Mesenchymal stem cell (in vitro differentiated cells and primary cell): ENCODE measurements at regions not wholly inside any gene's neighbourhood (a gene's known extent, or its start where the extent isn't known, plus 50 kb on each side); places are given as distances from the start of the nearest gene placed in this dataset.

Experiments
- DNase-seq: peaks from one replicate; pipeline ENCODE4 v3.0.0-alpha.2; 2013
- H2AFZ ChIP-seq: one replicate; pipeline ENCODE4 v1.6.1; 2013; ENCODE audit warnings: low read depth, mild to moderate bottlenecking, control low read depth, inconsistent platforms, low read length, moderate library complexity
- H2AK5ac ChIP-seq: 2 replicates; pipeline ENCODE4 v1.6.1; 2013; ENCODE audit warnings: low read length, moderate library complexity, mild to moderate bottlenecking, inconsistent platforms; ENCODE audit not compliant: severe bottlenecking
- H2BK120ac ChIP-seq: one replicate; pipeline ENCODE4 v1.6.1; 2013; ENCODE audit warnings: low read depth, mild to moderate bottlenecking, inconsistent platforms, low read length, moderate library complexity
- H2BK12ac ChIP-seq, 2 experiments: one replicate each; pipeline ENCODE4 v1.6.1; 2013; ENCODE audit warnings: inconsistent platforms in 2 of 2, low read length in 2 of 2, mild to moderate bottlenecking in 2 of 2, moderate library complexity in 2 of 2, control low read depth in 1 of 2
- H2BK15ac ChIP-seq: one replicate; pipeline ENCODE4 v1.6.1; 2013; ENCODE audit warnings: mild to moderate bottlenecking, low read depth, inconsistent platforms; ENCODE audit not compliant: poor library complexity, severe bottlenecking
- H2BK5ac ChIP-seq: 2 replicates; pipeline ENCODE4 v1.6.1; 2013; ENCODE audit warnings: low read depth, mild to moderate bottlenecking, low read length, control low read depth, inconsistent platforms; ENCODE audit not compliant: poor library complexity, severe bottlenecking
- H3K14ac ChIP-seq, 2 experiments: one replicate each; pipeline ENCODE4 v1.6.1; 2013; ENCODE audit warnings: inconsistent platforms in 2 of 2, low read length in 2 of 2, control low read depth in 1 of 2, mild to moderate bottlenecking in 1 of 2, moderate library complexity in 1 of 2
- H3K18ac ChIP-seq, 2 experiments: one replicate each; pipeline ENCODE4 v1.6.1; 2013; ENCODE audit warnings: inconsistent platforms in 2 of 2, low read length in 2 of 2, control low read depth in 1 of 2, low read depth in 1 of 2, mild to moderate bottlenecking in 1 of 2
- H3K23ac ChIP-seq, 2 experiments: one replicate each; pipeline ENCODE4 v1.6.1; 2013; ENCODE audit warnings: inconsistent platforms in 2 of 2, low read length in 2 of 2, mild to moderate bottlenecking in 2 of 2, moderate library complexity in 2 of 2, control low read depth in 1 of 2
- H3K27ac ChIP-seq: 2 replicates; pipeline ENCODE4 v1.5.1; 2013; ENCODE audit warnings: mild to moderate bottlenecking, moderate library complexity, low read length, control low read depth, inconsistent platforms; ENCODE audit not compliant: poor library complexity, severe bottlenecking
- H3K27me3 ChIP-seq, 2 experiments: 2 replicates each; pipeline versions ENCODE4 v1.6.1 to v1.7.0; 2013; ENCODE audit warnings: low read length in 2 of 2, mild to moderate bottlenecking in 2 of 2, moderate library complexity in 2 of 2, control low read depth in 1 of 2, inconsistent platforms in 1 of 2; ENCODE audit not compliant: control insufficient read depth in 1 of 2, insufficient read depth in 1 of 2
- H3K36me3 ChIP-seq, 2 experiments: 2 replicates each; pipeline versions ENCODE4 v1.6.1 to v1.7.0; 2013; ENCODE audit warnings: low read length in 2 of 2, control low read depth in 1 of 2, inconsistent platforms in 1 of 2, low read depth in 1 of 2, mild to moderate bottlenecking in 1 of 2; ENCODE audit not compliant: insufficient read depth in 2 of 2, control insufficient read depth in 1 of 2
- H3K4ac ChIP-seq, 2 experiments: one replicate each; pipeline ENCODE4 v1.6.1; 2013; ENCODE audit warnings: inconsistent platforms in 2 of 2, low read length in 2 of 2, mild to moderate bottlenecking in 2 of 2, moderate library complexity in 2 of 2, control low read depth in 1 of 2, low read depth in 1 of 2
- H3K4me1 ChIP-seq: 2 replicates; pipeline ENCODE4 v1.6.1; 2013; ENCODE audit warnings: low read depth, low read length, control low read depth; ENCODE audit not compliant: control insufficient read depth, insufficient read depth
- H3K4me2 ChIP-seq: 2 replicates; pipeline ENCODE4 v1.6.1; 2013; ENCODE audit warnings: low read length, mild to moderate bottlenecking, inconsistent platforms; ENCODE audit not compliant: poor library complexity, severe bottlenecking
- H3K4me3 ChIP-seq, 2 experiments: 2 replicates each; pipeline versions ENCODE4 v1.5.1 to v1.7.0; 2013; ENCODE audit warnings: low read length in 2 of 2, mild to moderate bottlenecking in 2 of 2, control low read depth in 1 of 2, low read depth in 1 of 2; ENCODE audit not compliant: insufficient read depth in 1 of 2
- H3K79me1 ChIP-seq: replicated peaks from 2 replicates; pipeline ENCODE4 v1.6.1; 2013; ENCODE audit warnings: mild to moderate bottlenecking, control low read depth, low read length, inconsistent platforms; ENCODE audit not compliant: poor library complexity, severe bottlenecking
- H3K9ac ChIP-seq: 2 replicates; pipeline ENCODE4 v1.7.0; 2013; ENCODE audit warnings: mild to moderate bottlenecking, low read length, moderate library complexity
- H3K9me3 ChIP-seq: 2 replicates; pipeline ENCODE4 v1.7.0; 2013; ENCODE audit warnings: mild to moderate bottlenecking, low read length; ENCODE audit not compliant: control insufficient read depth
- H4K8ac ChIP-seq: one replicate; pipeline ENCODE4 v1.6.1; 2013; ENCODE audit warnings: inconsistent platforms, mild to moderate bottlenecking, low read length, moderate library complexity
- H4K91ac ChIP-seq: one replicate; pipeline ENCODE4 v1.6.1; 2013; ENCODE audit warnings: mild to moderate bottlenecking, low read length, inconsistent platforms
- WGBS: methylation state at CpG from one replicate; pipeline ENCODE4 v1.1.7; 2013; ENCODE audit warnings: mixed read lengths; 5-methylcytosine and 5-hydroxymethylcytosine counted together

DNA sequence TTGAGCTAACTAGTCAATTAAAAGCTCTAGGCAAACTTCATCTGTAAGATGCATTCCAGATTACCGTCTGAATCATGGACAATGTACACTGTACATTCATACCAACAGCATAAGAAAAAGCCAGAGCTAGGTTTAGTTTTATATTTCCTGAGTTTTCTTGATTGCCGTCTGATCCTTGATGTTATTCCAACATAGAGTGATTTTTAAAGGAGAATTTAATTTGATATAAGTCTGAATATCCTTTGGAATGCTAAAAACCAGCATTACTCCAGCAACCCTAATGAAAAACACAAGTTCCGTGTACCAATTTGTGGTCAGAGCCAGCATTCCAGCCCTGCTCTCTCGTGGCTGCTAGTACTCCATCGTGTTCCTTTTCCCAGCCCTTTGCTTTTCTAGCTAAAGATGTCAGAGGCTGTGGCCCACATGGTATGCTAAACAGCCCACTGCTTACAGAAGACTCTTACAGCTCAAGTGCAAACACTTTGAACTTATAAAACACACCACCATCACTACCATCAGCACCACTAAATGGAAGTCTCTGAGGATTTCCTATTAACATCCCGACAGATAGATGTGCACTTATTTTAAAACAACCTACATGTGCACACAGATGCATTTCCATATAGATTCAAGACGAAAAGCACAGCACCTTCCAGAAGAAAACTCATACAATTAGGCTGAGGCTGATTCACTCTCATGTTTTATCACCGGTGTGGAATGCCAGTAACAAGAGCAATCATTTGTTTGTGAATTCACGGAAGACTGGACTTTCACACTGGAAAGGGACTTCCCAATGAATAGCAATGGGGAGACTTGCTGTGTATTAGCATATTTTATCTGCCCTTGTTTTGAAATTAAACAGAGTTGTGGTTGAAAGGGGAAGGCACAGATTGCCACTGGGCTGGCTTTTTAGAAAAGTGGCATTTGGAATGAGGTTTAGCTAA is 246.9 kb upstream of the GAS1 start:
- Histone ChIP-seq H3K4me2 (peak overlapping the region; percentile 0), H3K79me1 (no peaks in the 10 kb centered on the region)

DNA sequence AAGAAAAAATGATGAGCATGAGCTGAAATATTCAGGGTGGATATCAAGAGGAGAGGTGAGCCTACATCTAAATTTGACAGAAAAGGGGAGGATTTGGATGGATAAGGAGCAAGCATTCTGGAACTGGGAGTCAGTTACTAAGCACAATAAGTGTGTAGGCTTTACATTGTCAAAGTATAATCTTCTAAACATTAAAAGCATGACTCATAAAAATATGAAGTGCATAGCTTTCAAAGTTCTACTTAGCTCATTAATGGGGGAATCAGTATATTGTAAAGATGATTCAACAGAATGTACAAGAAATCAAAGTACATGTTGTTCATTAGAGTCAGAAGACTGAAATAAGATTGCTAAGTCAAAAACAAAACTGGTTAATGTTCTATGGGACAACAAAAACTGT is 248.0 kb upstream of the GAS1 start:
- H3K4me1 ChIP-seq, result no peaks in the 10 kb centered on the region
- no peak overlapping the region for H3K9ac ChIP-seq
- H3K9me3 ChIP-seq, result no peaks in the 10 kb centered on the region
- no peak overlapping the region for H3K18ac ChIP-seq
- no peaks in the 10 kb centered on the region for H3K79me1 ChIP-seq
- DNase-seq, result peak; percentile 19
- no peak overlapping the region for H3K4ac ChIP-seq
- no peaks in the 10 kb centered on the region for H3K36me3 ChIP-seq
- H2BK120ac ChIP-seq, result no peak overlapping the region
- H3K27ac ChIP-seq, result peak overlapping the region; percentile 76
- no peak overlapping the region for H2BK12ac ChIP-seq
- H4K91ac ChIP-seq, result no peak overlapping the region
- no peak overlapping the region for H3K23ac ChIP-seq
- H2BK15ac ChIP-seq, result no peak overlapping the region
- no peak overlapping the region for H3K14ac ChIP-seq
- H3K27me3 ChIP-seq, result no peaks in the 10 kb centered on the region
- no peak overlapping the region for H3K4me2 ChIP-seq
- H2AFZ ChIP-seq, result no peak overlapping the region
- H4K8ac ChIP-seq, result no peak overlapping the region
- H2AK5ac ChIP-seq, result no peak overlapping the region
- no peak overlapping the region for H2BK5ac ChIP-seq
- H3K4me3 ChIP-seq, result no peak overlapping the region

More for the DNA sequence above, 246.9 kb upstream of the GAS1 start:
- H3K4me1 ChIP-seq, result no peaks in the 10 kb centered on the region
- H3K9me3 ChIP-seq, result no peaks in the 10 kb centered on the region
- no peak overlapping the region for H2AK5ac ChIP-seq
- H3K23ac ChIP-seq, result no peak overlapping the region
- no peak overlapping the region for H3K18ac ChIP-seq
- peak overlapping the region; percentile 76 for H3K27ac ChIP-seq
- H3K27me3 ChIP-seq, result no peaks in the 10 kb centered on the region
- H2AFZ ChIP-seq, result no peak overlapping the region
- H3K36me3 ChIP-seq, result no peaks in the 10 kb centered on the region
- H3K4ac ChIP-seq, result no peak overlapping the region
- 19% methylated on average over 8 of the region's 9 CpGs for WGBS
- peak; percentile 95 for DNase-seq
- H2BK120ac ChIP-seq, result no peak overlapping the region
- no peak overlapping the region for H3K14ac ChIP-seq
- peak overlapping the region; percentile 85 for H3K9ac ChIP-seq
- H2BK5ac ChIP-seq, result no peak overlapping the region
- H4K91ac ChIP-seq, result no peak overlapping the region
- H2BK15ac ChIP-seq, result no peak overlapping the region
- no peak overlapping the region for H4K8ac ChIP-seq
- H2BK12ac ChIP-seq, result no peak overlapping the region
- H3K4me3 ChIP-seq, result peak overlapping the region in 1 of 2 experiments; percentile 5

GRCh38 chr9:87197349-87198130 is 250.2 kb upstream of the GAS1 start:
- H3K4me2 ChIP-seq, result no peak overlapping the region
- WGBS, result 96% methylated on average over 9 of the region's 10 CpGs
- H4K8ac ChIP-seq, result no peak overlapping the region
- peak overlapping the region; percentile 6 for H2AK5ac ChIP-seq
- H2BK5ac ChIP-seq, result no peak overlapping the region
- H3K14ac ChIP-seq, result no peak overlapping the region
- H2BK120ac ChIP-seq, result no peak overlapping the region
- no peak overlapping the region for H3K4me3 ChIP-seq
- H3K18ac ChIP-seq, result peak overlapping the region in 1 of 2 experiments; percentile 2
- no peaks in the 10 kb centered on the region for H3K4me1 ChIP-seq
- no peak overlapping the region for H3K9ac ChIP-seq
- H3K9me3 ChIP-seq, result no peaks in the 10 kb centered on the region
- no peak overlapping the region for H2BK12ac ChIP-seq
- H3K36me3 ChIP-seq, result no peaks in the 10 kb centered on the region
- no peak overlapping the region for H3K23ac ChIP-seq
- H2AFZ ChIP-seq, result no peak overlapping the region
- no peaks in the 10 kb centered on the region for H3K79me1 ChIP-seq
- no peak overlapping the region for H2BK15ac ChIP-seq
- H3K4ac ChIP-seq, result no peak overlapping the region
- H3K27ac ChIP-seq, result no peak overlapping the region
- DNase-seq, result no peak
- no peak overlapping the region for H4K91ac ChIP-seq
- H3K27me3 ChIP-seq, result no peaks in the 10 kb centered on the region

DNA sequence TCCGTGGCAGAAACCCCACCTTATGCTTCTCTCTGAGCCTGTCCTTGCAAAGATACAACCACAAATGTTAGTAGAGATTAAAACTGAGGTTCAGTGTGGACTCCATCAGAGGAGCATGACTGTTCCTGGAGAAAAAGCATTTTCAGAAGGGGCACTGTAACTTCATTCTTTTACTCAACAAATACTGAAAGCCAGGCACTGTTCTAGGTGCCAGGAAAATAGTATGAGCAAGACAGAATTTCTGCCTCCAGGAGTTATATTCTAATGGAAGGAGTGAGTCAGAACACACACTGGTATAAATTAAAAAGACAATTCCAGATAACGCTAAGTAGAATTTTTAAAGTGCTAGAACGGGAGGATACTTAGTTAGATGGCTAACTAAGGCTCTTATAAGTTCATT is 251.4 kb upstream of the GAS1 start:
- no peak overlapping the region for H2BK15ac ChIP-seq
- no peaks in the 10 kb centered on the region for H3K4me1 ChIP-seq
- no peaks in the 10 kb centered on the region for H3K27me3 ChIP-seq
- H3K79me1 ChIP-seq, result no peaks in the 10 kb centered on the region
- no peak overlapping the region for H2BK120ac ChIP-seq
- H3K4me2 ChIP-seq, result no peak overlapping the region
- H4K91ac ChIP-seq, result no peak overlapping the region
- no peak overlapping the region for H3K4ac ChIP-seq
- no peak overlapping the region for H4K8ac ChIP-seq
- no peak overlapping the region for H3K4me3 ChIP-seq
- no peaks in the 10 kb centered on the region for H3K9me3 ChIP-seq
- H2BK5ac ChIP-seq, result no peak overlapping the region
- H2AK5ac ChIP-seq, result no peak overlapping the region
- no peak overlapping the region for H2BK12ac ChIP-seq
- 67% methylated on average over 3 of the region's 3 CpGs for WGBS
- no peaks in the 10 kb centered on the region for H3K36me3 ChIP-seq
- no peak overlapping the region for H3K23ac ChIP-seq
- H3K14ac ChIP-seq, result no peak overlapping the region
- no peak overlapping the region for H3K18ac ChIP-seq
- DNase-seq, result no peak
- no peak overlapping the region for H2AFZ ChIP-seq
- H3K9ac ChIP-seq, result peak overlapping the region; percentile 21
- H3K27ac ChIP-seq, result no peak overlapping the region
